ENCODE measurements at regions not wholly inside any gene's neighbourhood (a gene's known extent, or its start where the extent isn't known, plus 50 kb on each side); places are given as distances from the start of the nearest gene placed in this dataset.

- DNase-seq = no peak
Observed at GRCh38 chr7:371779-372545, 82.0 kb downstream of the FOXL3 start.

GRCh38 chr7:372546-372931 is 82.6 kb downstream of the FOXL3 start:
- DNase-seq = no peak

- no peak for DNase-seq
Observed at GRCh38 chr7:372932-373791, 83.2 kb downstream of the FOXL3 start.

GRCh38 chr7:373818-374705 is 84.1 kb downstream of the FOXL3 start:
- DNase-seq = no peak

GRCh38 chr7:374706-375311 is 84.8 kb downstream of the FOXL3 start:
- DNase-seq = no peak

GRCh38 chr7:375321-375831 is 85.4 kb downstream of the FOXL3 start:
- DNase-seq = no peak

GRCh38 chr7:375901-376305 is 85.9 kb downstream of the FOXL3 start:
- no peak for DNase-seq

- no peak for DNase-seq
Observed at GRCh38 chr7:376306-377079, 86.5 kb downstream of the FOXL3 start.

GRCh38 chr7:377080-378040 is 87.4 kb downstream of the FOXL3 start:
- no peak for DNase-seq

- DNase-seq = no peak
Observed at GRCh38 chr7:378041-378420, 88.1 kb downstream of the FOXL3 start.

GRCh38 chr7:378551-379455 is 88.8 kb downstream of the FOXL3 start:
- no peak for DNase-seq

GRCh38 chr7:379456-380138 is 89.6 kb downstream of the FOXL3 start:
- no peak for DNase-seq

- DNase-seq = no peak
Observed at GRCh38 chr7:380139-380485, 90.1 kb downstream of the FOXL3 start.

GRCh38 chr7:380711-381210 is 90.8 kb downstream of the FOXL3 start:
- DNase-seq = no peak

GRCh38 chr7:381211-382042 is 91.5 kb downstream of the FOXL3 start:
- no peak for DNase-seq

- no peak for DNase-seq
Observed at GRCh38 chr7:382043-382400, 92.1 kb downstream of the FOXL3 start.

- no peak for DNase-seq
Observed at GRCh38 chr7:386385-386784, 96.4 kb downstream of the FOXL3 start.
